ENCODE measurements at regions not wholly inside any gene's neighbourhood (a gene's known extent, or its start where the extent isn't known, plus 50 kb on each side); places are given as distances from the start of the nearest gene placed in this dataset.

- Histone ChIP-seq H3K4me2 (no peak overlapping the region), H3K36me3 (ENCODE audit: insufficient read depth) (no peaks in the 10 kb centered on the region), H3K79me2 (replicated peaks; ENCODE audit: insufficient read depth) (no peaks in the 10 kb centered on the region), H3K9me2 (ENCODE audit: insufficient read depth) (no peaks in the 10 kb centered on the region; the same call in 1 of the 2 replicates), H3K27ac (ENCODE audit: low read depth) (no peak overlapping the region), H4K20me1 (replicated peaks; ENCODE audit: insufficient read depth) (no peaks in the 10 kb centered on the region), H3F3A (replicated peaks; ENCODE audit: low read depth) (no peaks in the 10 kb centered on the region), H3K4me1 (ENCODE audit: insufficient read depth) (no peaks in the 10 kb centered on the region), H3K4me3 (no peak overlapping the region), H3K27me3 (ENCODE audit: insufficient read depth) (no peaks in the 10 kb centered on the region), H2AFZ (no peak overlapping the region)
- H3K9me3 Mint-ChIP-seq, result peaks cover 22% of the 10 kb centered on the region
- no peak overlapping the region for H3K27ac Mint-ChIP-seq
- ATAC-seq (no peak), DNase-seq (ENCODE audit: low spot score) (no peak)
- TF ChIP-seq CTCF (conservative IDR thresholded peaks at IDR 0.05; ENCODE audit: low read depth in 2 of 2), result no peak
- no peak for TF ChIP-seq NANOG (IDR thresholded peaks at IDR 0.05; ENCODE audit: borderline replicate concordance)
- TF ChIP-seq ZNF462 (CRISPR knock-in tag; IDR thresholded peaks at IDR 0.05), result no peak
- TF ChIP-seq EZH2 (IDR thresholded peaks at IDR 0.05; ENCODE audit: low read depth, unreplicated experiment), result no peak
- no peak for TF ChIP-seq STAT1 (IDR thresholded peaks at IDR 0.05; ENCODE audit: unreplicated experiment)
- no peak for TF ChIP-seq JUNB (IDR thresholded peaks at IDR 0.05; ENCODE audit: unreplicated experiment)
- H3K27me3 Mint-ChIP-seq (ENCODE audit: insufficient read depth, low read depth, poor library complexity), result peaks cover 5% of the 10 kb centered on the region
- no peak overlapping the region for H3K4me3 Mint-ChIP-seq
- H3K36me3 Mint-ChIP-seq (ENCODE audit: low read depth), result peaks cover 10% of the 10 kb centered on the region; the same call in 2 of the 3 replicates
- no peaks in the 10 kb centered on the region for H3K4me1 Mint-ChIP-seq
Measured at GRCh38 chr12:93179792-93180191, 197.9 kb upstream of the NUDT4 start.
